Activated CD8-positive, alpha-beta T cell treated with anti-CD3 and anti-CD28 coated beads for 36 hours (primary cell): ENCODE measurements at regions not wholly inside any gene's neighbourhood (a gene's known extent, or its start where the extent isn't known, plus 50 kb on each side); places are given as distances from the start of the nearest gene placed in this dataset.

Experiments used
- ATAC-seq: fragments of 200-7000 bp; cut with Tn5 transposase; one replicate; pipeline ENCODE4 v1.10.0; 2021; ENCODE audit warnings: mild to moderate bottlenecking, moderate library complexity
- CTCF ChIA-PET: fragments of 350-600 bp; sonication (Branson Sonifier 250); formaldehyde crosslinking; loops from one replicate; lab custom pipeline; 2021; ENCODE audit warnings: antibody characterized with exemption; lab: Charles Lee
- POLR2A ChIA-PET: fragments of 350-600 bp; sonication (Branson Sonifier 250); formaldehyde crosslinking; loops from one replicate; lab custom pipeline; 2021; ENCODE audit warnings: antibody characterized with exemption; lab: Charles Lee
- DNase-seq: peaks from one replicate; pipeline ENCODE4 v3.0.0-alpha.2; 2020
- H3K27ac Mint-ChIP-seq: one replicate; pipeline ENCODE4 v1.8.0; 2021; ENCODE audit warnings: mild to moderate bottlenecking, mixed read lengths
- H3K27me3 Mint-ChIP-seq: one replicate; pipeline ENCODE4 v1.8.0; 2021; ENCODE audit warnings: mixed read lengths
- H3K36me3 Mint-ChIP-seq: one replicate; pipeline ENCODE4 v1.8.0; 2021; ENCODE audit warnings: low read depth, mixed read lengths
- H3K4me1 Mint-ChIP-seq: one replicate; pipeline ENCODE4 v1.8.0; 2021; ENCODE audit warnings: low read depth, mixed read lengths
- H3K4me3 Mint-ChIP-seq: one replicate; pipeline ENCODE4 v1.8.0; 2021; ENCODE audit warnings: mild to moderate bottlenecking, moderate library complexity, mixed read lengths
- H3K9me3 Mint-ChIP-seq: one replicate; pipeline ENCODE4 v1.8.0; 2021; ENCODE audit warnings: mixed read lengths
- intact Hi-C: fragments of 100-400 bp; cut with micrococcal nuclease; formaldehyde crosslinking; loops from one replicate; pipeline ENCODE4 v1.10.0; 2022
- TF ChIP-seq, protein P1 (sequence below): fragments of 200-600 bp; IDR thresholded peaks from one replicate; pipeline ENCODE4 v1.8.0; 2022; ENCODE audit warnings: antibody characterized with exemption, mild to moderate bottlenecking

DNA sequence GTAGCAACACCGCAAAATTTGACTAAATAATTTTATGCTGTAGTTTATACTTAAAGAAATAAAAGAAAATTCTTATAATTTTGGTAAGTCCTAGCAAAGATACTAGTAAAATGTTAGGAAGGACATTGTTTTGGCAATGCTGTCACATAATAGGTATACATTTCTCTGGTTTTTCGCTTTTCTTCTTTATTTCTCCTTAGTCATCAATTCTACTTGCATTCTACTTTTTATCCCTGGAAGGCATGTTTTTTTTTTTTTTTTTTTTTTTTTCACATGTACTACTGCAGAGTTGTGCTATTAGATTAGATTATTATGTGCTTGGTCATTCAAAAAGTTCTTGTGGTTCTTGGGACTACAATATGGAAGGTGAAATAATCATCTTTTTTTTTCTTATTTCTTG, 1421.2 kb downstream of the SI start:
- CTCF ChIA-PET = no interaction called here
- Mint-ChIP-seq H3K36me3 (no peaks in the 10 kb centered on the region), H3K4me3 (no peak overlapping the region), H3K27me3 (no peaks in the 10 kb centered on the region), H3K4me1 (no peaks in the 10 kb centered on the region), H3K9me3 (peaks cover 7% of the 10 kb centered on the region), H3K27ac (no peak overlapping the region)
- TF ChIP-seq, protein P1, sequence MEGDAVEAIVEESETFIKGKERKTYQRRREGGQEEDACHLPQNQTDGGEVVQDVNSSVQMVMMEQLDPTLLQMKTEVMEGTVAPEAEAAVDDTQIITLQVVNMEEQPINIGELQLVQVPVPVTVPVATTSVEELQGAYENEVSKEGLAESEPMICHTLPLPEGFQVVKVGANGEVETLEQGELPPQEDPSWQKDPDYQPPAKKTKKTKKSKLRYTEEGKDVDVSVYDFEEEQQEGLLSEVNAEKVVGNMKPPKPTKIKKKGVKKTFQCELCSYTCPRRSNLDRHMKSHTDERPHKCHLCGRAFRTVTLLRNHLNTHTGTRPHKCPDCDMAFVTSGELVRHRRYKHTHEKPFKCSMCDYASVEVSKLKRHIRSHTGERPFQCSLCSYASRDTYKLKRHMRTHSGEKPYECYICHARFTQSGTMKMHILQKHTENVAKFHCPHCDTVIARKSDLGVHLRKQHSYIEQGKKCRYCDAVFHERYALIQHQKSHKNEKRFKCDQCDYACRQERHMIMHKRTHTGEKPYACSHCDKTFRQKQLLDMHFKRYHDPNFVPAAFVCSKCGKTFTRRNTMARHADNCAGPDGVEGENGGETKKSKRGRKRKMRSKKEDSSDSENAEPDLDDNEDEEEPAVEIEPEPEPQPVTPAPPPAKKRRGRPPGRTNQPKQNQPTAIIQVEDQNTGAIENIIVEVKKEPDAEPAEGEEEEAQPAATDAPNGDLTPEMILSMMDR = no peak
- intact Hi-C loops = no loop called here
- POLR2A ChIA-PET = no interaction called here
- ATAC-seq (no peak), DNase-seq (no peak)

DNA sequence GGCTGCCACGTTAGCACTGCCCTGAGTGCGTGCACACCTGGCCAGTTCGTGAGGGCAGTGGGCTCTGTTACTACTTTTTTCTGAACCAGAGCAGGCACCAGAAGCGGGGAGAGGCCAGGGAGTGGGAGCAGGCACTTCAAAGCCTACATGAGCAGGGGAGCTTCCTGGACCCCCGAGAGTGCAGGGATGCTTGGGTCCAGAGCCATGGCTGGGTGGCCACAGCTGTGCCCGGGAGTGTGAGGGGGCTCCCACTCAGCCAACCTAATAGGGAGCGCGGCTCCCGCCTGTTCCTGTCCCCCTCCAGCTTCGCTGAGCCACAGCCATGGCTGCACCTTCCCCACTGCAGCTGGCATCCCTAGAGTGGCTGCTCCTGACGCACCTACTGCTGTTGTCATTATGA, 1423.3 kb downstream of the SI start:
- DNase-seq (no peak), ATAC-seq (no peak)
- CTCF ChIA-PET = no interaction called here
- TF ChIP-seq, protein P1 = no peak
- intact Hi-C loops = no loop called here
- Mint-ChIP-seq H3K27me3 (no peaks in the 10 kb centered on the region), H3K36me3 (no peaks in the 10 kb centered on the region), H3K4me1 (no peaks in the 10 kb centered on the region), H3K9me3 (peaks cover 7% of the 10 kb centered on the region), H3K27ac (no peak overlapping the region), H3K4me3 (no peak overlapping the region)
- POLR2A ChIA-PET = no interaction called here

DNA sequence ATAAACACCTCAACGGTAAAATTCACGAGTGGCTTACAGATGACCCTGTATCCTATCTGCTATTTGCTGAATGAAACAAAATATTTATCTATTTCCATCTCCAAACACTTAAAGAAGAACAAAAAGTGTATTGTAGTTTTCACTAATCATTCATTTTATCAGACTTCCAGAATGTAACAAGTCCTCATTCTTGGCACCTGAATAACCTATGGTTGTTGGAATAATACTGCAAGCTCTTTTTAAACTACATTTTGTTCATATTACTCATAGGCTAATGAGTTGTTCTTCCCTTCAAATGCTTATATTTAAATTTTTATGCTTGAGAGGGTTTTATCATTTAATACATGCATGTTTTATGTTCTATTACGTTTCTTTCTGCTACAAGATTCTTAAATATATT, 1434.1 kb downstream of the SI start:
- ATAC-seq (no peak), DNase-seq (no peak)
- Mint-ChIP-seq H3K9me3 (peaks cover 11% of the 10 kb centered on the region), H3K4me1 (no peaks in the 10 kb centered on the region), H3K27me3 (no peaks in the 10 kb centered on the region), H3K4me3 (no peak overlapping the region), H3K27ac (no peak overlapping the region), H3K36me3 (no peaks in the 10 kb centered on the region)
- ChIA-PET POLR2A (no interaction called here), CTCF (no interaction called here)
- TF ChIP-seq, protein P1 = no peak
- intact Hi-C loops = no loop called here

DNA sequence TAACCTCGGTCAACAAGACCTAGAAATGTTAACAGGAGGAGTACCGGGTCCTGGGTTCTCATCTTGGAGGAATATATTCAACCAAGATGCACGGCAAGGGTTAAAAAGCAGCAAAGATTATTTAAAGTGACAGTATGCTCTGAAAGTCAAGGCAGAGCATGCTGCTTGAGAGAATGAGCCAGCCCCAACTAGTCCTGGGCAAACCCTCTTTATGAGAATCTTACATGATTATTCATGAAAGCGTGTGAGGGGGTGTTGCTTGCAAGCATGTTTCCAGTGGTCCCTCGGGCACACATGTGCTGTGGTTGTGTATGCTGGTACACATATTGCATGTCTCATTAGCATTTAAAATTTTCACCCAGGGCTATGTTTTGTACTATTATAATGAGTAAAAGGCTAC, 1445.6 kb downstream of the SI start:
- Mint-ChIP-seq H3K27ac (no peak overlapping the region), H3K4me3 (no peak overlapping the region), H3K36me3 (no peaks in the 10 kb centered on the region), H3K9me3 (no peaks in the 10 kb centered on the region), H3K4me1 (no peaks in the 10 kb centered on the region), H3K27me3 (no peaks in the 10 kb centered on the region)
- CTCF ChIA-PET = no interaction called here
- TF ChIP-seq, protein P1 = no peak
- intact Hi-C loops = no loop called here
- DNase-seq (no peak), ATAC-seq (no peak)
- POLR2A ChIA-PET = no interaction called here

DNA sequence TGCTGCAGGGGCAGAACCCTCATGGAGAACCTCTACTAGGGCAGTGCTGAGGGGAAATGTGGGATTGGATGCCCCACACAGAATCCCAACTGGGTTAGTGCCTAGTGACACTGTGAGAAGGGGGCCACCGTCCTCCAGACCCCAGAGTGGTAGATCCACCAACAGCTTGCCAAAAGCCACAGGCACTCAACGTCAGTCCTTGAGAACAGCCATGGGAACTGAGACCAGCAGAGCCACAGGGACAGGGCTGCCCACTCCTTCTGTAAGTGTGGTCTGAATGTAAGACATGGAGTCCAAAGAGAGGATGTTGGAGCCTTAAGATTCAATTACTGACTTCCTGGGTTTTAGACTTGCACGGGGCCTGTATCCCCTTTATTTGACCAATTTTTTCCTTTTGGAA, 1451.5 kb downstream of the SI start:
- Mint-ChIP-seq H3K36me3 (no peaks in the 10 kb centered on the region), H3K9me3 (peaks cover 2% of the 10 kb centered on the region), H3K4me3 (no peak overlapping the region), H3K4me1 (no peaks in the 10 kb centered on the region), H3K27me3 (no peaks in the 10 kb centered on the region), H3K27ac (no peak overlapping the region)
- CTCF ChIA-PET = no interaction called here
- ATAC-seq (no peak), DNase-seq (no peak)
- POLR2A ChIA-PET = no interaction called here
- TF ChIP-seq, protein P1 = no peak
- intact Hi-C loops = no loop called here
